Upper lobe of right lung (tissue), 1 donor: ENCODE measurements at regions not wholly inside any gene's neighbourhood (a gene's known extent, or its start where the extent isn't known, plus 50 kb on each side); places are given as distances from the start of the nearest gene placed in this dataset.
A peak's percentile ranks its signal among the peaks of the same experiment; 100 is the strongest.

Experiments
- ATAC-seq: fragments of 200-7000 bp; cut with Tn5 transposase; one replicate; pipeline ENCODE4 v1.9.1; 2020; ENCODE audit warnings: mild to moderate bottlenecking, moderate library complexity
- DNase-seq: peaks from one replicate; pipeline ENCODE4 v3.0.0-alpha.2; 2020
- H3K27ac ChIP-seq: fragments of 200-600 bp; one replicate; pipeline ENCODE4 v1.8.0; 2022
- H3K27me3 ChIP-seq: fragments of 200-600 bp; one replicate; pipeline ENCODE4 v1.8.0; 2022; ENCODE audit warnings: mild to moderate bottlenecking
- H3K36me3 ChIP-seq: fragments of 200-600 bp; one replicate; pipeline ENCODE4 v1.8.0; 2022
- H3K4me1 ChIP-seq: fragments of 200-600 bp; one replicate; pipeline ENCODE4 v1.8.0; 2022
- H3K4me3 ChIP-seq: fragments of 200-600 bp; one replicate; pipeline ENCODE4 v1.8.0; 2022; ENCODE audit warnings: mild to moderate bottlenecking
- H3K9me3 ChIP-seq: fragments of 200-600 bp; one replicate; pipeline ENCODE4 v1.8.0; 2022
- CTCF ChIP-seq: fragments of 200-600 bp; IDR thresholded peaks from one replicate; pipeline ENCODE4 v1.8.0; 2022; ENCODE audit warnings: antibody characterized with exemption
- intact Hi-C: fragments of 100-400 bp; cut with DNase I; formaldehyde crosslinking; loops from one replicate; pipeline ENCODE4 v1.11.0; 2022
- donor health status: DM: no; HTN: yes; CAD: no; lungs with severe emphysema.

GRCh38 chr2:8149007-8149405, 532.9 kb upstream of the ID2 start:
- TF ChIP-seq CTCF, result no peak
- intact Hi-C loops, result no loop called here
- H3K36me3 ChIP-seq, result no peaks in the 10 kb centered on the region
- H3K4me1 ChIP-seq, result peaks cover 7% of the 10 kb centered on the region
- no peaks in the 10 kb centered on the region for H3K9me3 ChIP-seq
- DNase-seq, result no peak
- ATAC-seq, result no peak
- no peak overlapping the region for H3K27ac ChIP-seq
- no peak overlapping the region for H3K4me3 ChIP-seq
- no peaks in the 10 kb centered on the region for H3K27me3 ChIP-seq

- DNase-seq (no peak), ATAC-seq (no peak)
- Histone ChIP-seq H3K27me3 (no peaks in the 10 kb centered on the region), H3K4me1 (peaks cover 7% of the 10 kb centered on the region), H3K27ac (no peak overlapping the region), H3K4me3 (no peak overlapping the region), H3K9me3 (no peaks in the 10 kb centered on the region), H3K36me3 (no peaks in the 10 kb centered on the region)
- TF ChIP-seq CTCF, result no peak
- intact Hi-C loops, result no loop called here
These were observed 531.8 kb upstream of the ID2 start for GRCh38 chr2:8149985-8150539.

GRCh38 chr2:8151888-8152287, 530.0 kb upstream of the ID2 start:
- no peaks in the 10 kb centered on the region for H3K9me3 ChIP-seq
- DNase-seq, result no peak
- intact Hi-C loops, result no loop called here

GRCh38 chr2:8152392-8153257, 529.2 kb upstream of the ID2 start:
- intact Hi-C loops, result no loop called here
- H3K27me3 ChIP-seq, result no peaks in the 10 kb centered on the region
- H3K27ac ChIP-seq, result no peak overlapping the region
- no peak for TF ChIP-seq CTCF
- no peaks in the 10 kb centered on the region for H3K36me3 ChIP-seq
- ATAC-seq (peak; percentile 27), DNase-seq (no peak)
- no peak overlapping the region for H3K4me3 ChIP-seq
- H3K4me1 ChIP-seq, result no peaks in the 10 kb centered on the region
- H3K9me3 ChIP-seq, result no peaks in the 10 kb centered on the region

More at GRCh38 chr2:8151888-8152287, 530.0 kb upstream of the ID2 start:
- Histone ChIP-seq H3K4me3 (no peak overlapping the region), H3K27ac (no peak overlapping the region), H3K4me1 (no peaks in the 10 kb centered on the region), H3K27me3 (no peaks in the 10 kb centered on the region), H3K36me3 (no peaks in the 10 kb centered on the region)
- ATAC-seq, result no peak
- no peak for TF ChIP-seq CTCF

- ATAC-seq, result no peak
- Histone ChIP-seq H3K27me3 (no peaks in the 10 kb centered on the region), H3K4me3 (no peak overlapping the region)
These were observed 528.6 kb upstream of the ID2 start for GRCh38 chr2:8153258-8153718.

More at GRCh38 chr2:8153258-8153718, 528.6 kb upstream of the ID2 start:
- Histone ChIP-seq H3K36me3 (no peaks in the 10 kb centered on the region), H3K9me3 (no peaks in the 10 kb centered on the region), H3K27ac (no peak overlapping the region), H3K4me1 (no peaks in the 10 kb centered on the region)
- intact Hi-C loops, result no loop called here
- no peak for TF ChIP-seq CTCF
- DNase-seq, result no peak
